GM12878 (cell line): ENCODE measurements at regions not wholly inside any gene's neighbourhood (a gene's known extent, or its start where the extent isn't known, plus 50 kb on each side); places are given as distances from the start of the nearest gene placed in this dataset.
A peak's percentile ranks its signal among the peaks of the same experiment; 100 is the strongest.

Source experiments
- ATAC-seq: fragments of 200-7000 bp; cut with Tn5 transposase; 3 replicates; pipeline ENCODE4 v1.9.1; 2020; ENCODE audit warnings: mild to moderate bottlenecking, moderate library complexity
- BruUV-seq: library from RNA; stranded (reverse); fragments of 400-500 nt; replicated peaks from 2 replicates; lab custom pipeline; 2021; lab: Mats Ljungman, UMichigan
- CTCF ChIA-PET: fragments of 300-600 bp; sonication (Branson Sonifier 250); formaldehyde crosslinking; extraction: SDS; loops from one replicate; lab custom pipeline; 2021; ENCODE audit warnings: inconsistent platforms; lab: Yijun Ruan, JAX
- POLR2A ChIA-PET: fragments of 350-600 bp; formaldehyde crosslinking; extraction: SDS; loops from one replicate; lab custom pipeline; 2021; ENCODE audit warnings: inconsistent platforms; lab: Charles Lee
- RAD21 ChIA-PET: fragments of 300-600 bp; sonication (Branson Sonifier 250); formaldehyde crosslinking; loops from one replicate; lab custom pipeline; 2023; ENCODE audit warnings: antibody characterized with exemption; ENCODE audit not compliant: unreplicated experiment; lab: Charles Lee
- SMC1A ChIA-PET: fragments of 300-600 bp; sonication (Branson Sonifier 250); formaldehyde crosslinking; loops from one replicate; lab custom pipeline; 2023; ENCODE audit not compliant: unreplicated experiment, uncharacterized antibody; lab: Charles Lee
- DNase-seq: peaks from one replicate; pipeline ENCODE4 v3.0.0-alpha.2; 2011; ENCODE audit warnings: low read depth, low spot score
- FAIRE-seq: peaks from 3 replicates; lab custom pipeline; 2011; peaks lifted over from hg19 to GRCh38; lab: Jason Lieb, UNC
- H2AFZ ChIP-seq: 2 replicates; pipeline ENCODE4 v1.6.0; 2011; ENCODE audit warnings: low read depth, low read length, control low read depth; ENCODE audit not compliant: control insufficient read depth
- H3K27ac ChIP-seq: 2 replicates; pipeline ENCODE4 v1.5.1; 2011; ENCODE audit warnings: control low read depth; ENCODE audit not compliant: control insufficient read depth, insufficient read depth
- H3K27me3 ChIP-seq, 2 experiments: replicated peaks in 1 of 2; 2 replicates each; pipeline versions ENCODE4 v1.6.0 to v1.6.1; 2011; ENCODE audit warnings: low read length in 1 of 2; ENCODE audit not compliant: control insufficient read depth in 2 of 2, insufficient read depth in 2 of 2
- H3K36me3 ChIP-seq, 2 experiments: 2 replicates each; pipeline ENCODE4 v1.5.1; 2011; ENCODE audit warnings: low read length in 1 of 2; ENCODE audit not compliant: control insufficient read depth in 2 of 2, insufficient read depth in 2 of 2
- H3K4me1 ChIP-seq: 2 replicates; pipeline ENCODE4 v1.6.1; 2011; ENCODE audit warnings: mild to moderate bottlenecking, low read length, moderate library complexity, mixed read lengths; ENCODE audit not compliant: control insufficient read depth, insufficient read depth
- H3K4me2 ChIP-seq: 2 replicates; pipeline ENCODE4 v1.6.0; 2011; ENCODE audit warnings: control low read depth; ENCODE audit not compliant: control insufficient read depth, insufficient read depth
- H3K4me3 ChIP-seq: fragments of 200-600 bp; sonication (generic); 2 replicates; pipeline ENCODE4 v1.5.1; 2016
- H3K79me2 ChIP-seq: 2 replicates; pipeline ENCODE4 v1.6.0; 2011; ENCODE audit warnings: low read length; ENCODE audit not compliant: control insufficient read depth, insufficient read depth
- H3K9ac ChIP-seq: 2 replicates; pipeline ENCODE4 v1.8.0; 2011; ENCODE audit warnings: low read length, control low read depth, mixed read lengths; ENCODE audit not compliant: control insufficient read depth, insufficient read depth
- H3K9me3 ChIP-seq: replicated peaks from 3 replicates; pipeline ENCODE4 v1.5.1; 2011; ENCODE audit warnings: mild to moderate bottlenecking, low read length; ENCODE audit not compliant: control insufficient read depth, insufficient read depth
- H4K20me1 ChIP-seq: 2 replicates; pipeline ENCODE4 v1.6.0; 2011; ENCODE audit not compliant: control insufficient read depth, insufficient read depth
- CEBPZ ChIP-seq: fragments of 150-350 bp; IDR thresholded peaks from 2 replicates; pipeline ENCODE4 v1.6.1; 2016; ENCODE audit warnings: low read depth, low read length
- EP300 ChIP-seq, 2 experiments: fragments of 150-350 bp in 1 of 2; IDR thresholded peaks; 2 replicates each; pipeline ENCODE4 v1.6.1; 2011 to 2012; ENCODE audit warnings: low read depth in 2 of 2, low read length in 2 of 2, borderline replicate concordance in 1 of 2, improper control_type of control experiment in 1 of 2, inconsistent platforms in 1 of 2; ENCODE audit not compliant: control insufficient read depth in 1 of 2
- GATAD2B ChIP-seq: fragments of 450-650 bp; conservative IDR thresholded peaks from 2 replicates; pipeline ENCODE4 v1.6.1; 2017; ENCODE audit warnings: low read depth, mild to moderate bottlenecking, moderate library complexity
- IRF4 ChIP-seq: IDR thresholded peaks from 2 replicates; pipeline ENCODE4 v1.6.1; 2011; ENCODE audit warnings: low read depth, low read length
- POLR2A ChIP-seq: IDR thresholded peaks from 2 replicates; pipeline ENCODE4 v1.6.1; 2011; ENCODE audit warnings: low read depth, mild to moderate bottlenecking, low read length
- RFX5 ChIP-seq: IDR thresholded peaks from 2 replicates; pipeline ENCODE4 v1.6.1; 2011; ENCODE audit warnings: low read depth, low read length, improper control_type of control experiment
- YBX1 ChIP-seq: fragments of 450-650 bp; IDR thresholded peaks from 2 replicates; pipeline ENCODE4 v1.6.1; 2016; ENCODE audit warnings: antibody characterized with exemption
- in situ Hi-C: fragments of 300-500 bp; cut with MboI; formaldehyde crosslinking; loops from 9 replicates; pipeline ENCODE4 v1.14.3; 2018; ENCODE audit warnings: mixed read lengths
- intact Hi-C: fragments of 100-400 bp; cut with micrococcal nuclease; formaldehyde crosslinking; loops from one replicate; pipeline ENCODE4 v1.14.2; 2022; ENCODE audit not compliant: unreplicated experiment

- CTCF ChIA-PET = interaction anchor here (1.1 to 2.0 kb wide), 2 partner anchors 18 to 763 kb away, joined by 4 to 6 read pairs; no protein-coding TSS in a partner anchor
- no peak overlapping the region for H2AFZ ChIP-seq
- TF ChIP-seq CEBPZ (no peak), POLR2A (no peak), GATAD2B (no peak), YBX1 (no peak), IRF4 (no peak), EP300 (IDR thresholded peaks at IDR 0.05; ENCODE audit: borderline replicate concordance in 1 of 2, control insufficient read depth in 1 of 2, low read depth in 2 of 2, low read length in 2 of 2) (no peak), RFX5 (no peak)
Observed at GRCh38 chr20:39110819-39111136, 148.6 kb downstream of the DHX35 start.

More at GRCh38 chr20:39110819-39111136, 148.6 kb downstream of the DHX35 start:
- peaks cover 5% of the 10 kb centered on the region; the same call in 1 of the 2 replicates for H3K4me1 ChIP-seq
- no peaks in the 10 kb centered on the region for H3K79me2 ChIP-seq
- POLR2A ChIA-PET = no interaction called here
- no peaks in the 10 kb centered on the region for H4K20me1 ChIP-seq
- DNase-seq = no peak
- H3K27ac ChIP-seq = no peak overlapping the region
- BruUV-seq = no TSS peak
- no peaks in the 10 kb centered on the region for H3K9me3 ChIP-seq
- no peak overlapping the region for H3K4me3 ChIP-seq
- in situ Hi-C loops = no loop called here
- no peaks in the 10 kb centered on the region for H3K36me3 ChIP-seq
- RAD21 ChIA-PET = no interaction called here
- no peak overlapping the region for H3K9ac ChIP-seq
- no peak for FAIRE-seq
- SMC1A ChIA-PET = no interaction called here
- H3K4me2 ChIP-seq = no peak overlapping the region
- H3K27me3 ChIP-seq = peaks cover 0 to 2% of the 10 kb centered on the region in 2 experiments; a peak in 1 of 4 replicates
- ATAC-seq = peak; percentile 53
- intact Hi-C loops = loop anchor here (5.0 kb wide), 2 partner anchors 282 to 762 kb away; no protein-coding TSS in a partner anchor
